Hematopoietic multipotent progenitor cell treated with erythropoietin and hydrocortisone succinate and interleukin-3 and kit ligand, for 15 days (in vitro differentiated cells): ENCODE measurements at regions not wholly inside any gene's neighbourhood (a gene's known extent, or its start where the extent isn't known, plus 50 kb on each side); places are given as distances from the start of the nearest gene placed in this dataset.

Experiments used
- DNase-seq: peaks from one replicate; pipeline ENCODE4 v3.0.0-alpha.2; 2015; ENCODE audit warnings: low spot score

DNA sequence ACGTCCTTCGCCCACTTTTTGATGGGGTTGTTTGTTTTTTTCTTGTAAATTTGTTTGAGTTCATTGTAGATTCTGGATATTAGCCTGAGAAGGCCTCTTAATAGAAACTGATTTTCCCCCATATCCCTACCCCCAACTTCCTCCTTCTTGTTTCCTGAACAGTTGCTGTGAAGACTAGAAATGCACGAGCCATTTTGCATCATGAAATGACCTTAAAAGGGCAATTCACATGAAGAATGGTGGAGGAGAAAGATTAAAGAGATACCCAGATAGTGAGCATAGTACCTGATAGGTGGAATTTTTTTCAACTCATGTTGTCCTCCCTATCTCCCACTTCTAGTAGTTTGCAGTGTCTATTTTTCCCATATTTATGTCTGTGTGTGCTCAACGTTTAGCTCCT is 55.2 kb upstream of the KCNH8 start:
- DNase-seq, result no peak

DNA sequence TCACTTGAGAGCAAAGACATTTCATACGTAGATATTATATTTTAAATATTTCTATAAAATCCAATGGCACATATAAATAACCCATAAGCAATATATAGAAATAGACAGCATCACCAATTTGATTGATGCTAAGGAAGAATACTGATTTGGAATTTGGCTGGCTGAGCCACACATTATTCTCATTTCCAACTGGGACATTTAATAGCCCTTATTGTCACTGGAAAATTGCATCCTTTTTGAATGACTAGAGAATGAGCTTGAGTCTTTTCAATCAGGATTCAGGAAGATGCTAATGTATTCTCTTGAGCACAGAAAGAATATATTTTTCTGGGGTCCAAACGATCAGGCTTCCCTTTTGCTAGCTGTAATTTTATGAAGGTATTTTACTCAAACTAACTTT is 70.9 kb upstream of the KCNH8 start:
- DNase-seq, result no peak

DNA sequence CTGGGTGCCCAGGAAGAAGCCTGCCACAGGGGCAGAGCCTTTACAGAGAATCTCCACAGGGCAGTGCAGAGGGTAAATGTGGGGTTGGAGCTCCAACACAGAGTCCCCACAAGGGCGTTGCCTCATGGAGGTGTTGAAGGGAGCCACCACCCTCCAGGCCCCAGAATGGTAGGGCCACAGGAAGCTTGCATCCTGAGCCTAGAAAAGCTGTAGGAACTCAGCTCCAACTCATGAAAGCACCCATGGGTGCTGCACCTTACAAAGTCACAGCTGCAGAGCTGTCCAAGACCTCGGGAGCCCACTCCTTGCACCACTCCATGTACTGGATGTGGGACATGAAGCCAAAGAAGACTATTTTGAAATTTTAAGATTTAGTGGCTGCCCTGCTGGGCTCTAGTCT is 73.3 kb upstream of the KCNH8 start:
- no peak for DNase-seq

DNA sequence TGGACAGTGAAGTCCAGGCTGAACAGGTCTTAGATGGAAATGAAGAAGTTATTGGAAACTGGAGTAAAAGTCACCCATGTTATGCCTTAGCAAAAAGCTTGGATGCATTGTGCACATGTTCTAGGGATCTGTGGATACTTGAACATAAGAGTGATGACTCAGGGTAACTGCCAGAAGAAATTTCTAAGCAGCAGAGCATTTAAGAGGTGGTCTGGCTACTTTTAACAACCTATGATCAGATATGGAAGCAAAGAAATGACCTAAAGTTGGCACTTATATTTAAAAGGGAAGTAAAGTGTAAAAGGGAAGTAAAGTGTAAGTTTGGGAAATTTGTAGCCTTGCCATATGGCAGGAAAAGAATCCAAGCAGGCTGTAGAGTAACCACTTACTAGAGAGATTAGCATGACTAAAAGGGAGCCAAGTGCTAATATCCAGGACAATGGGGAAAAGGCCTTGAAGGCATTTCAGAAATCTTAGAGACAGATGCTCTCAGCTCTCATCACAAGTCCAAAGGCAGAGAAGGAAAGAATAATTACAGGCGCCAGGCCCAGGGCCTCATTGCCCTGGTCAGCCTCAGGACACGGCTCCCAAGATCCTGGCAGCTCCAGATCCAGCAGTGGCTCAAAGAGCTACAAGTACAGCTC is 73.9 kb upstream of the KCNH8 start:
- DNase-seq, result no peak

DNA sequence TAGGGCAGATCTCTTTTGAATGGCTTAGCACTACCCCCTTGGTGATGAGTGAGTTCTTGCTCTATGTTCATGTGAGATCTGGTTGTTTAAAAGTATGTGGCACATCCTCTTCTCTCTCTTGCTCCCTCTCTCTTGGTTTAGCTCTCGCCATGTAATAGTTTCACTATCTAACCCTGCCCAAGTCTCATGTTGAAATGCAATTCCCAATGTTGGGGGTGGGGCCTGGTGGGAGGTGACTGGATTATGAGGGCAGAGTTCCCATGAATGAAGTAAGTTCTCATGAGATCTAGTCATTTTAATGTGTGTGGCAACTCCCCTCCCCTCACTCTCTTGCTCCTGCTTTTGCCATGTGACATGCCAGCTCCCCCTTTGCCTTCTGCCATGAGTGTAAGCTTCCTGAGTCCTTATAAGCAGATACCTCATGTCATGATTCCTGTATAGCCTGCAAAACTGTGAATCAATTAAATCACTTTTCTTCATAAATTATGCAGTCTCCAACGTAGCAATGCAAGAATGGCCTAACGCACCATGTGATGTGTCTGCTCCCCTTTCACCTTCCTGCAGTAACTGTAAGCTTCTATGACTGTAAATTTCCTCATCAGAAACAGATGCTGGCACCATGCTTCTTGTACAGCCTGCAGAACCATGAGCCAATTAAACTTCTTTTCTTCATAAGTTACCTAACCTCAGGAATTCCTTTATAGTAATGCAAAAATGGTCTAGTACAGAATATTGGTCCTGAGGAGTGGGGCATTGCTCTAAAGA is 74.8 kb upstream of the KCNH8 start:
- no peak for DNase-seq

DNA sequence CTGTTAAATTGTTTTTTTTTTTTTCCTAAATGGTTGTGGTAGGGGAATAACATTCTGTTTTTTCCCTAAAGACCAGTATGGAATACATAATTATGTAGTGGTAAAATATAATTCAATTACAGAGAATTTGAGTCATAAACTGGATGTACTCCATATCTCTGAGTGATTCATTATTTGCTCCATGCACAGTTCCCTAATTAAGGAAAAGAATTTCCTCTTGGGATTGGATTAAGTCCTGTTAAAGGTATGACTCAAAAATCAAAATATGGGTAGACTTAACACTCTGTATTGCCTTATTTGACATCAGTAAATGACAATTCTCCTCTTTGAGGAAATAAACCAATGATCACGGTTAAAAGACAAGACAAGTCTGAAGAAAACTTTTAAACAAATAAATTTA is 78.0 kb upstream of the KCNH8 start:
- DNase-seq, result no peak

DNA sequence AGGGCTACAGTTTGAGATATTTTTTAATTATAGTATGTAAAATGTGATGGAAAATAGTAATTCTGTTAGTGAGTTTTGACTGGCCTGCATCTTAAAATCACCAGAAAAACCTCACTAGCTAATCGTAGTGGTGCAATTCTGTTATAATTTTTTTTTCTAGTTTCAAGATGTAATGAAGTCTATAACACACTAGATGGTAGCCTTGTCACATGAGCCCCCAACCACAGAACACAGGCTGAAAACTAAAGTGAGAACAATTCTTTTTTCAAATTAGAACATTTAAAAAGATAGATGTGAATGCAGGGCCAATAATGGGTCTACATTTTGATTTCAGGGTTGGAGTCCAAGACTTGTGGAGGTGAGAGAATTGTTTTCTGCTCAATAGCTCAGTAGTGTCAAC is 83.3 kb upstream of the KCNH8 start:
- no peak for DNase-seq

DNA sequence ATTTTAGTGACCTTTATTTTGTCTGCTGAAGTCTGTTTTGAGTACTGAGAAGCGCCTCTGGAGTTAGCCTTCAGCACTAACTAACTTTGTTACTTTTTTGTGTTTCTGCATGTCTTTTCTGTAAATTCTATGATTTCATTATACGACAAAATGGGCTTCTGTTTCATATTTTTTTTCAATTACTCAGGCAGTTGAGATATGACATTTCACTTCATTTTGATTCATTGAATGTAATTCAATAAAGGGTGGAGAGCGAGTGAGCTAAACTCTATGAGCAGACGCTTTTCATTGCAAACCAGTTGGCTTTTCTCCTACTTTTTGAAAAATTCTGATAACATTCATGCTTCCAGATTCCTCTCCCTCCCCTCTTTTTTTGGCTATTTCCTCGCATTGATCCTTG is 84.4 kb upstream of the KCNH8 start:
- DNase-seq, result no peak

DNA sequence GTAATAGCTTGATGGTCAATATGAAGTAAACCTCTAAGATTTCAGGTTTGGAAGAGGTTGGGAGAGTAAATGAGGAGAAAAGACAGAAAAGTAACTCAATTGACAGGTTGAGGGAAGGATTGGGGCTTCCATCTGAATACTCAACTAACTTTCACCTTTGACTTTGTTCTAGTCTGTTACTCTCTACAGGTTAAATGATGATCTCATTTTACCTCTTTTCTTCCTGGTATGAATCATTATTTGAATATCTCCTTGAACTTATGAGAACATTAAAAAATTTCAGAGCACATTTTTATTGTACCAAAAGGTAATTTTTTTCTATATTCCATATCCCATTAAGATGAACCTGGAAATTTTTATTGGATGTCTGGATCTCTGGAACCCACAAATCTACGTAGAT is 87.9 kb upstream of the KCNH8 start:
- DNase-seq, result no peak

DNA sequence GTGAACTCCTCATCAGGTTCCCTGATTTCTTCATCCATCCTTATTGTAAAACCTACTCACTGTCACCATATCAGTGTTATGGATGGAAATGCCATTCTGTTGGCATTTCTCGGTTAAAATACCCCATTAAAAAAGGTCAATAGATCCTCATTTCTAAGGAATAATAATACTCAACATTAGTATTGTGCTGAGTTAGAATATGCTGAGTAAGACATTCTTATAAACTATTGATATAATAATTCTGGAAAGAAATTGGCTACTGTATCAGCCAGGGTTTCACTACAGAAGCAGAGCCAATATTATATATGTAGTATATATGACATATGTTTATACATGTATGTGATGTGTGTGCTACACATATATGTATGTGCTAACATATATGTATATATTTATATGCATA is 95.4 kb upstream of the KCNH8 start:
- no peak for DNase-seq

DNA sequence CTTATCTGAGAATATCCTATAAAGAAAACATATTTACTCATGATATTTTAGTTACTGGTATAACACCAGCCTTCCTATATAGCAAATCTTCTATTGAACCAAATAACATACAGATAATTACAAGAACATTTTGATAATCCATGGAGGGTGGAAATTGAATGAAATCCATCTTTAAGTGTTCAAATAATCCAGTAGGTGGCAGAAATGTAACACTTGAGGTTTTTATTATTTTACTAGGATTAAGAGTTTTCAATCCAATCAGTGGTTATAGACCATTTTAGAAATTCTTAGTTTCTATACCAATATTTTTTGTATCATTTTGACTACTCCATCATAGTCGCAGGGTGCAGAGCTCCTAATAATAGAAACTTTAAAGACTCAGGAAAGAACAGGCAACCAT is 101.9 kb upstream of the KCNH8 start:
- DNase-seq, result no peak

DNA sequence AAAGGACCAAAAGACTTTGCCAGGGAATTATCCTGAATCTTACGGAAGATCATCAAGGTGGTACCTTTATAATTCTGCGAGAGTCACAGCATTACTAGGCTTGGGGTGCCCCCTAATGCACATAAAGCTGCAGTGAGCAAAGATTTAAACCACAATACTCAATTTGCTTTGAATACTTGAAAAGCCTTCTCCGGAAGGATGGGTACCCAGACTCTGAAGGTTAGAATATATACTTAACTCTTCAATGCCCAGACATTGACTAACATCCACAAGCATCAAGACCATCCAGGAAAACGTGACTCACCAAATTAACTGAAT is 117.8 kb upstream of the KCNH8 start:
- no peak for DNase-seq

DNA sequence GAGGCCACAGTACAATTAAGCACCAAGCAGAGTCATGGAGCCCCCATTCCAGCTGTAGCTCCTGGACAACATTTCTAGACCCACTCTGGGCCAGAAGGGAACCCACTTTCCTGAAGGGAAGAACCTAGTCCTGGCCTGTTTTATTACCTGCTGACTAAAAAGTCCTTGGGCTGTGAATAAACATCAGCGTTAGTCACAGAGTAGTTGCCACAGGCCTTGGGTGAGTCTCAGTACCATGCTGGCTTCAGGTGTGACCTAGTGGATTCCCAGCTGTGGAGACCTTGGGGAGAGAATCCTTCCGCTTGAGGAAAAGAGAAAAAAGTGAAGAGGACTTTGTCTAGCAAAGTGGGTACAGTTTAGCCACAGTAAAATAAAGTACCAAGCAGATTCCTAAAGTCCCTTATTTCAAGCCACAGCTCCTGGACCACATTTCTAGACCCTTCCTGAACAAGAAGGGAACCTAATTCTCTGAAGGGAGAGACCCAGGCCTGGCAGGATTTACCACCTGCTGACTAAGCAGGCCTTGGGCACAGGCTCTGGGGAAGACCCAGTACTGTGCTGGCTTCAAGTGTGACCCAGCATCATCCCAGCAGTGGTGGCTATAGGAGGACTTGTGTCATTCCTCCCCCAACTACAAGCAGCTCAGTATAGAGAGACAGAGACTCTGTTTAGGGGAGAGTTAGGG is 118.3 kb upstream of the KCNH8 start:
- DNase-seq, result no peak

DNA sequence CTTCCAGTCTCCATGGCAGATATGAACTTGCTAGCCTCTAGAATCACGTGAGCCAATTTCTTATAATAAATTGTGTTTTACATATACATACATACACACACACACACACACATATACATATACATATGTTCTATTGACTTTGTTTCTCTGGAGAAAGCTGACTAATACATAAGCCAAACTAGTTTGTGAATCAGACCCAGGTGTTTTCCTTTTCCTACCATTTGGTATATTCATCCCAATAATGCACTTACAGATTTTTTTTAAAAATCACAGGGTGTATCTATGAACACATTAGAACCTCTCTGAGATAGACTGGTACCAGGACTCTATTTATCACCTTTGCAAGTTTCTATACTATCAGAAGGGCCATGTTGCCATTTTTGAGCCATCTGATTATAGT is 122.9 kb upstream of the KCNH8 start:
- no peak for DNase-seq

DNA sequence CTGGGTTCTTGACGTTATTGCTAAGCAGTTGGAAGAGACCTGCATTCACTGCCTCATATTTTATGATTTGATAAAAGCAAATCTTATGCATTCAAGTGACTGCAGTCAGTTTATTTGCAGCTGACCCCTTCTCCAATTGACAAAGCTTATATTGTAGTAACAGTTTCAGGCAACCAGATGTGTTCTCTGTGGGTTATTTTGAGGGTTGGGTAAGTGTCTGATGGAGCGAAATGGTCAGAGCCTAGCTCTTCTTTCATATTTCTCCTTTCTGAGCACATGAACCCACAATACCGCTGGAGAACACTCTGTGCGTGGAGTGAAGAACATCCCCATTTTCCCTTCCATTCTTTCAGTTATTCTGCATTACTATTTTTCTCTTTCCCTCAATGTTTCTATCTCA is 125.8 kb upstream of the KCNH8 start:
- no peak for DNase-seq

DNA sequence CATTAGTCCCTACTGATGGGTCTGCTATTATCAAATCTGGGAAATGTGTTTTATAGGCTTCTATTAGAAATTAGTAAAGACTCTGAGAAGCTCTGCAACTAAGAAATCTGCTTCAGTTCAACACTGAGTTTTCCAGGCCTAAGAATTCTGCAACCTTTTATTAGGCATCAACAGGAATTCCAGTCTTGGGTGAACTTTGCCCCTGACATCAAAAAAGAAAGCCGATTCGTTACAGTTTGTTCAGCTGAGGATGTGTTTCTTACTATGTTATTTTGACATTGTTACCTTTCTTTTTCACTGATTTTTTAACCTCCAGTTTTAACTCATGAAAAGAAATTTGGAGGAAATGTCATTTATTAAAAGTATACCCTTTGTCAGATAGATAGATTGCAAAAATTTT is 131.5 kb upstream of the KCNH8 start:
- DNase-seq, result no peak

DNA sequence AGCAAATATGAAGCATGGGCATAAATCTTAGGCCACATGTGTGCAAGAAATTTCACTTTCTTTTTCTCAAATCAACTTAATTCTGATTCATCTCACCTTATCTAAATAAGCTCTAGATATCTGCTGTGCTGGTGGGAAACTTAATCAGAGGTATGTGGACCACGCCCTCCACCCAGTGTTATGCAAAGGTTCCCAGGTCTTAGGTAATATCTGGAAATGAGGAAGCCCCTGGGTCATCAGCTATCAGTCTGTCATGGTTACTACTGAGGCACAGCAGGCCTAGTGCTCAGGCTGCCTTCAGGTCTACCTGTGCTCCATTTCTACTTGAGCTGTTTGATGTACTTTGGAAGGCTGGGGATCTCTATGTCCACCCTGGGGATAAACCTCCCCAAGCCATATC is 134.4 kb upstream of the KCNH8 start:
- DNase-seq, result no peak

DNA sequence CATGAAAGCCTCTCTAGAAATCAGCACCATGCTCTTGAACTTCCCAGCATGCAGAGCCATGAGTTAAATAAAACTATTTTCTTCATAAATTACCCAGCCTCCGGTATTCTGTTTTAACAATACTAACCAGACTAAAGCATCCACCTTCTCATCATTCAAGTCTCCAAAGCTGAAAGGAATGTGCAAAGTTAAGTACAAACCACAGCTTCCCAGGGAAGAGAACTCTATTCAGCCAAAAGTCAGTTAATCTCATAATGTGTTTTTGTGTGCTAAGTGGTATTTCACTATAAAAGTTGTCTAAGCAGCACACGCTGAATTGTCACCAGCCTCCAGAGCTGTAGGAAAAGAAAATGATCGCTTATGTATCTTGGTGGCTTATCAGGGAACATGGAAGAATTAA is 135.5 kb upstream of the KCNH8 start:
- DNase-seq, result no peak

DNA sequence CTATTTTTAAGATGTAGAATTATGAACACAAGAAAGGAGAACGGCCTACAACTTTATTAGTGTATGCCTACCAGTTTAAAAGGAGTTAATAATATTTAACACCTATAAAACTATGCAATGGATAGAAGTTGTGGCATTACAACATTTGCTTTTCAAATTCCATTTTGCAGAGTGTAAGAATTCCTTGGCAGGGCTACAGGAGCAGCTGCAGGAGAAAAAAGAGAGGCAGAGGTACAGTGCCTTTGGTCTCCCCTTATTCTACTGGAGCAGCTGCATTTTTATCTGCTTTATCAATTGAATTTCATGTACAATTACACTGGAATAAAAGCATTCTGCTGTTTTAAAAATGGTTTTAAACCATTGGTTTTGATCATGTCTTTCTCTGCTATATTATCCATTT is 145.7 kb upstream of the KCNH8 start:
- no peak for DNase-seq

DNA sequence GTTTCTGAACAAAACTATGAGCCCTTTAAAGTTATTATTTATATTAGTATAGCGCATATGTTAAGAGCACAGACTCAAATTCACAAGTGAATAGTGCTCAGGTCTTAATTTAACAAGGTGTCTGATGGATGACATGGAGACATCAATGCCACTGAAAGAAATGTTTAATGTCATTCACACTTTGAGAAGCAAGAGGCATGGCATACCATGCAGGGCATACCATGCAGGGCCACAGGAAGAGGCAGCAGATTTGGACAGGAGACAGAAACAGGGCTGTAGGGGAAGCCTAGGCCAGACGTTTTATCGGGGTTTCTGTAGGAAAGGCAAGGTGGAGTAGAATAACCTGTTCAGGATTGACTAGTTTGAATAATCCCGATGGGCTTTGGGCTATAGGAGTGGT is 150.2 kb upstream of the KCNH8 start:
- no peak for DNase-seq

DNA sequence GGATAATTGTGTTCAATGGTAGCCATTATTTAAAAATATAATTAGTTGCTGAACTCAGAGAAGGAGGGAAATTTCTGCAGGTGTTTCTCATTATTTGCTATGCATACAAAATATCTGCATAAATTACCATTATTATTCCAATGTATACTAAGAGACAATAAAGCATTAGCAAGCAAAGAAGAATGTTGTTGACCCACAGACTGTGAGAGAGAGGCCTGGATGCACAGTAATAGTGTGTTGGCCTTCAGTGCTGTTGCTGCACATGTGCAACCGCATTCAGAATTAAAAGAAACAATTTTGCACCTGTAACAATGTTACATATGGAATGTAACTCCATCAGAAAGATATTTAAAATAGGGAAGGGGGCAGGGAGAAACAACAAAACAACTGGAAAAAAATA is 155.6 kb upstream of the KCNH8 start:
- no peak for DNase-seq

DNA sequence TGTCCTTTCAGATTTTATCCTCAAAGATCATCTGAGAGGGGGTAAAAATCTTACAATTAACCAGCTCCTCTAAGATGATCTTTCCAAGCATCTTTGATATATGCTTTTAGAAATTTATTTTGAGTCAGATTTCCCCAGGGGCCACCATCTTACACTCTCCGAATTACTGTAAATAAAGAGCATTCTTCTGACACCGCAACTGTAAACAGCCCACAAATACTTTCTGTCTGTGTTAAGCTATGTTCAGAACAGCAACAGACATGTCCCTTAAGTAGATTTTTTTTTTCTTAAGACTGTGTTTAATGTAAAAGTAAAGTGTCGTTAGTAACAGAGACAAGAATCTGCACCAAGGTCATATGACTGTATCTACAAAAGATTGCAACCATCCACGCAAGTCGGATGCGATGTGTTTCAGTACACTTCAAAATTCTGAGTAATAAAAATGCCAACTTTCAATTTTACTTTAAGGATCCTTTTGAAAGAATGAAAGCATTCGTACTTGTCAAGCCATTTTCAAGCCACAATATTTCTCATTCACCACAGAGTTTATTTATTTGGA is 159.0 kb upstream of the KCNH8 start:
- DNase-seq, result no peak

DNA sequence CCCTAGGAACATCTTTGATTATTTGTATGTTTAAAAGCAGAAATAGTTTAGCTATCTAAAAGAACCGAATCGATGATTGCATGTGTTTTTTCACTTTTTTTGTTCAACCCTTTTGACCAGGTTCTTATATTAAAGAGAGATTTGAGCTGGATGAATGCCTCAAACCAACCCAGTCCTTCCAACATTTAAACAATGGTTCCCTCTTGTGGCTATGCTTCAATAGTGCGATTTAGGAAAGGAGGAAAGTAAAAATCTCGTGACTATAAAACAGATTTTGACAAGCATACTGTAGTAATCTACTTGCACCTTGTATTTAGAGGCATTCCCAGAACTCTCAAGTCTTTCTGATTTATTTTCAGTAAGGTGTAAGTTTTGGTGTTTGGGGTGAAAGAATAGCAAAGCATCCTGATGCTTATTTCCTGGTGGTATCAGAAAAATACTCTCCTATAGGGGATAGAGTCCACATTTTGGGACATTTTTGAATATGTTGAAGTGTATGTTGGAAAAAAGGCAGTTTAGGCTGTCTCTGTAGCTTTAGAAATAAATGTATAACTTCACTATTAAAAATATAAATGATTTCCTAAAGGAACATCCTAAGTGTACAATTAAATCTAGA is 159.6 kb upstream of the KCNH8 start:
- DNase-seq, result no peak
